NCI-H1930 (cell line): ENCODE measurements at regions not wholly inside any gene's neighbourhood (a gene's known extent, or its start where the extent isn't known, plus 50 kb on each side); places are given as distances from the start of the nearest gene placed in this dataset.

ENCODE experiments used
- DNase-seq, 2 experiments: peaks; one replicate each; lab custom pipeline; 2025; lab: John Stamatoyannopoulos, UW

GRCh38 chr11:116533186-116533825 is 239.5 kb downstream of the BUD13 start:
- DNase-seq: no peak

GRCh38 chr11:116532066-116532465 is 240.7 kb downstream of the BUD13 start:
- DNase-seq: no peak

GRCh38 chr11:116530705-116531104 is 242.1 kb downstream of the BUD13 start:
- DNase-seq: no peak

GRCh38 chr11:116529271-116529670 is 243.5 kb downstream of the BUD13 start:
- DNase-seq: no peak

GRCh38 chr11:116527180-116527991 is 245.4 kb downstream of the BUD13 start:
- no peak for DNase-seq

GRCh38 chr11:116525961-116526495 is 246.8 kb downstream of the BUD13 start:
- DNase-seq: no peak

GRCh38 chr11:116519499-116519898 is 253.3 kb downstream of the BUD13 start:
- no peak for DNase-seq

GRCh38 chr11:116518141-116518540 is 254.6 kb downstream of the BUD13 start:
- DNase-seq: no peak

- no peak for DNase-seq
Measured at GRCh38 chr11:116517584-116517983, 255.2 kb downstream of the BUD13 start.

GRCh38 chr11:116517077-116517476 is 255.7 kb downstream of the BUD13 start:
- DNase-seq: no peak

- no peak for DNase-seq
Measured at GRCh38 chr11:116515664-116516184, 257.1 kb downstream of the BUD13 start.

- DNase-seq: no peak
Measured at GRCh38 chr11:116513894-116514293, 258.9 kb downstream of the BUD13 start.

GRCh38 chr11:116513278-116513823 is 259.4 kb downstream of the BUD13 start:
- DNase-seq: no peak

GRCh38 chr11:116512841-116513240 is 259.9 kb downstream of the BUD13 start:
- no peak for DNase-seq

- no peak for DNase-seq
Measured at GRCh38 chr11:116511684-116512083, 261.1 kb downstream of the BUD13 start.

GRCh38 chr11:116510886-116511650 is 261.7 kb downstream of the BUD13 start:
- DNase-seq: no peak

- DNase-seq: no peak
Measured at GRCh38 chr11:116510166-116510565, 262.6 kb downstream of the BUD13 start.

- DNase-seq: no peak
Measured at GRCh38 chr11:116509551-116509950, 263.2 kb downstream of the BUD13 start.

- no peak for DNase-seq
Measured at GRCh38 chr11:116507849-116508695, 264.7 kb downstream of the BUD13 start.

- DNase-seq: no peak
Measured at GRCh38 chr11:116507016-116507415, 265.8 kb downstream of the BUD13 start.

GRCh38 chr11:116506263-116506825 is 266.4 kb downstream of the BUD13 start:
- no peak for DNase-seq
